ENCODE measurements at regions not wholly inside any gene's neighbourhood (a gene's known extent, or its start where the extent isn't known, plus 50 kb on each side); places are given as distances from the start of the nearest gene placed in this dataset.

- TF ChIP-seq TAF1 (IDR thresholded peaks at IDR 0.05; ENCODE audit: borderline replicate concordance, insufficient read depth, low read length), result no peak
- TF ChIP-seq, protein P1, sequence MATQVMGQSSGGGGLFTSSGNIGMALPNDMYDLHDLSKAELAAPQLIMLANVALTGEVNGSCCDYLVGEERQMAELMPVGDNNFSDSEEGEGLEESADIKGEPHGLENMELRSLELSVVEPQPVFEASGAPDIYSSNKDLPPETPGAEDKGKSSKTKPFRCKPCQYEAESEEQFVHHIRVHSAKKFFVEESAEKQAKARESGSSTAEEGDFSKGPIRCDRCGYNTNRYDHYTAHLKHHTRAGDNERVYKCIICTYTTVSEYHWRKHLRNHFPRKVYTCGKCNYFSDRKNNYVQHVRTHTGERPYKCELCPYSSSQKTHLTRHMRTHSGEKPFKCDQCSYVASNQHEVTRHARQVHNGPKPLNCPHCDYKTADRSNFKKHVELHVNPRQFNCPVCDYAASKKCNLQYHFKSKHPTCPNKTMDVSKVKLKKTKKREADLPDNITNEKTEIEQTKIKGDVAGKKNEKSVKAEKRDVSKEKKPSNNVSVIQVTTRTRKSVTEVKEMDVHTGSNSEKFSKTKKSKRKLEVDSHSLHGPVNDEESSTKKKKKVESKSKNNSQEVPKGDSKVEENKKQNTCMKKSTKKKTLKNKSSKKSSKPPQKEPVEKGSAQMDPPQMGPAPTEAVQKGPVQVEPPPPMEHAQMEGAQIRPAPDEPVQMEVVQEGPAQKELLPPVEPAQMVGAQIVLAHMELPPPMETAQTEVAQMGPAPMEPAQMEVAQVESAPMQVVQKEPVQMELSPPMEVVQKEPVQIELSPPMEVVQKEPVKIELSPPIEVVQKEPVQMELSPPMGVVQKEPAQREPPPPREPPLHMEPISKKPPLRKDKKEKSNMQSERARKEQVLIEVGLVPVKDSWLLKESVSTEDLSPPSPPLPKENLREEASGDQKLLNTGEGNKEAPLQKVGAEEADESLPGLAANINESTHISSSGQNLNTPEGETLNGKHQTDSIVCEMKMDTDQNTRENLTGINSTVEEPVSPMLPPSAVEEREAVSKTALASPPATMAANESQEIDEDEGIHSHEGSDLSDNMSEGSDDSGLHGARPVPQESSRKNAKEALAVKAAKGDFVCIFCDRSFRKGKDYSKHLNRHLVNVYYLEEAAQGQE (IDR thresholded peaks at IDR 0.05; ENCODE audit: insufficient read depth in 1 of 2, low read depth in 2 of 2, low read length in 2 of 2), result no peak
- TF ChIP-seq FOXP2 (optimal IDR thresholded peaks at IDR 0.05; ENCODE audit: borderline replicate concordance, extremely low read depth, extremely low read length, insufficient read depth), result no peak
- TF ChIP-seq POLR2AphosphoS5 (IDR thresholded peaks at IDR 0.05; ENCODE audit: low read depth, low read length), result no peak
- TF ChIP-seq SIN3A (IDR thresholded peaks at IDR 0.05; ENCODE audit: borderline replicate concordance, insufficient read depth, low read length), result no peak
Measured at GRCh38 chr2:19829672-19830071, 72.1 kb downstream of the TTC32 start.

DNA sequence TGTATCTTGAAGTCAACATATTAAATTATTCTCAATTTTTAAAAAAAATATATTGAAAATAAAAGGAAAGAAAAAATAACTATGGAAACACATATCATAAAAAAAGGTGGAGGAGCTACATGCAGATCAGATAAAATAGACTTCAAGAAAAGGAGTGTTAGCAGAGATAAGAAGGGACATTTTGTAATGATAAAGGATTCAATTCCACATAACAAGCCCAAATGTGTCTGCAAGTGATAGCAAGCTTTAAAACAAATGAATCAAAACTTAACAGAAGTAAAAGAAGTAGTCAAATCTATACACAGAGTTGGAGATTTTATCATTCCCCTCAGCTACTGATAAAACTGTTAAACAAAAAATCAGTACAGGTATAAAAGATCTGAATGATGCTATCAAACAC lies 74.9 kb downstream of the TTC32 start:
- TF ChIP-seq POLR2AphosphoS5 (IDR thresholded peaks at IDR 0.05; ENCODE audit: low read depth, low read length) (no peak), FOXP2 (optimal IDR thresholded peaks at IDR 0.05; ENCODE audit: borderline replicate concordance, extremely low read depth, extremely low read length, insufficient read depth) (no peak), TAF1 (IDR thresholded peaks at IDR 0.05; ENCODE audit: borderline replicate concordance, insufficient read depth, low read length) (no peak), SIN3A (IDR thresholded peaks at IDR 0.05; ENCODE audit: borderline replicate concordance, insufficient read depth, low read length) (no peak)
- TF ChIP-seq, protein P1 (IDR thresholded peaks at IDR 0.05; ENCODE audit: insufficient read depth in 1 of 2, low read depth in 2 of 2, low read length in 2 of 2), result no peak

DNA sequence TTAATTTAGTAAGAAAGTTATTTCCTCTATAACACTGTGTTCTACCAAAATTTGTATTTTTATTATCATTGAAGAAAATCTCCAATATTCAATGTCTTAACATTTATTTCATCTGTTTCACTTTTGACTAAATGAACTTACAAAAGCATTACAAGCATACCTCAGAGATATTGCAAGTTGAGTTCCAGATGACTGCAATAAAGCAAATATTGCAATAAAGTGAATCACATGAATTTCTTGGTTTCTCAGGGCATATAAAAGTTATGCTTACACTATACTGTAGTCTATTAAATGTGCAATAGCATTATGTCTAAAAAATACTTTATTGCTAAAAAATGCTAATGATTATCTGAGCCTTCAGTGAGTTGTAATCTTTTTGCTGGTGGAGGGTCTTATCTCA lies 78.3 kb downstream of the TTC32 start:
- no peak for TF ChIP-seq SIN3A (IDR thresholded peaks at IDR 0.05; ENCODE audit: borderline replicate concordance, insufficient read depth, low read length)
- no peak for TF ChIP-seq POLR2AphosphoS5 (IDR thresholded peaks at IDR 0.05; ENCODE audit: low read depth, low read length)
- no peak for TF ChIP-seq FOXP2 (optimal IDR thresholded peaks at IDR 0.05; ENCODE audit: borderline replicate concordance, extremely low read depth, extremely low read length, insufficient read depth)
- no peak for TF ChIP-seq TAF1 (IDR thresholded peaks at IDR 0.05; ENCODE audit: borderline replicate concordance, insufficient read depth, low read length)
- TF ChIP-seq, protein P1 (IDR thresholded peaks at IDR 0.05; ENCODE audit: insufficient read depth in 1 of 2, low read depth in 2 of 2, low read length in 2 of 2), result no peak

DNA sequence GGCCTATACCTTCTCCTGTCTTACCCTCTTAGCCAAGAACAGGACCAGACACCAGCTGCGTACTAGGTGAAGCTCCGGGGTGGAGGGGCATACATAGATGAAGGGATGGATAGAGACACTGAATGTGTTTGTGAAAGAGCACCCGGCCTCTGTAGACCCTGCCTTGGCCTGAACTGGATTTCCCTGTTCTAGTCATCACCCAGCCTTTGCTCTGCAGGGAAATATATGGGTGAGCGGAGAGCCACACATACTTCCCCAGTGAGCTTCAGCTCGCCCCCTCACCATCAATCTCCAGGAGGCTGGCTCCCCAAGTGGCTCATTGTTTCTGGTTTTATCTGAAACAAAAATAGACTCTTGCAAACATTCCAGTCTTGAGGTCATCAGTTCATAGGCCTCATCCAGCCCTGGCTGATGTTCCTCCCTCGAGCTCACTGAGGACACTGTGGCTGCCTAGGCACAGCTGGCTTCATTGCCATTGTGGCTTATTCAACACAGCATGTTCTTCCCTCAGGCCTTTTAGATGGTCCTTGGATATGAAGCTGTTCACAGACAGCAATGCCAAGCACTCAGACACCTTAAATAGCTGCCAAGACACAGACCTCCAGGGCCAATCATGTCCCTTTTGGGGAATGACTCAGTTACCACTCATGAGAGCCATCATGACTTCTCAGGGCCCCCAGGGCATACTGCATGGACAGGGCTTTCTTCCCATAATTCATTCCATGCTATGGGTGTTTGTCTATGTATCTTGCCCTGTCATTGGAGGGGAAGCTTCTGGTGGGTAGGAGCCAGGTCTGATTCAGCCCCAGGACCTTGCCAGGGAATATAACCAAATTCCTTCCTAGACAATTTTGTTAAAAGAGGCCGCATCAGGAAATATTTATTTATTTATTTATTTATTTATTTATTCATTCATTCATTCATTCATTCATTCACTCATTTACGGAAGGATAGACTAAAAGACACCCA lies 82.4 kb downstream of the TTC32 start:
- TF ChIP-seq, protein P1 (IDR thresholded peaks at IDR 0.05; ENCODE audit: insufficient read depth in 1 of 2, low read depth in 2 of 2, low read length in 2 of 2), result no peak
- TF ChIP-seq SIN3A (IDR thresholded peaks at IDR 0.05; ENCODE audit: borderline replicate concordance, insufficient read depth, low read length) (no peak), TAF1 (IDR thresholded peaks at IDR 0.05; ENCODE audit: borderline replicate concordance, insufficient read depth, low read length) (no peak), FOXP2 (optimal IDR thresholded peaks at IDR 0.05; ENCODE audit: borderline replicate concordance, extremely low read depth, extremely low read length, insufficient read depth) (no peak), POLR2AphosphoS5 (IDR thresholded peaks at IDR 0.05; ENCODE audit: low read depth, low read length) (no peak)

Data from PFSK-1 (cell line).